HEK293 (cell line): ENCODE measurements at regions not wholly inside any gene's neighbourhood (a gene's known extent, or its start where the extent isn't known, plus 50 kb on each side); places are given as distances from the start of the nearest gene placed in this dataset.

ENCODE experiments used
- CTCF ChIA-PET: fragments of 350-600 bp; formaldehyde crosslinking; extraction: SDS; loops from one replicate; lab custom pipeline; 2021; ENCODE audit warnings: antibody characterized with exemption; lab: Yijun Ruan, JAX
- POLR2A ChIA-PET: fragments of 300-600 bp; formaldehyde crosslinking; extraction: SDS; loops from one replicate; lab custom pipeline; 2020; ENCODE audit warnings: antibody characterized with exemption, inconsistent platforms; lab: Yijun Ruan, JAX
- H3K27ac ChIP-seq: fragments of 200-500 bp; sonication (Bioruptor generic); 2 replicates; pipeline ENCODE4 v1.5.1; 2014; ENCODE audit warnings: low read depth, low read length, control low read depth, inconsistent platforms; ENCODE audit errors: extremely low read depth
- H3K36me3 ChIP-seq, 2 experiments: fragments of 200-500 bp in 1 of 2; sonication (Bioruptor generic) in 1 of 2; 1 replicate in 1 of 2; 2 replicates in 1 of 2; pipeline ENCODE4 v1.5.1; 2014 to 2017; ENCODE audit warnings: inconsistent platforms in 2 of 2, low read length in 2 of 2; ENCODE audit not compliant: control insufficient read depth in 2 of 2, insufficient read depth in 1 of 2
- H3K4me1 ChIP-seq: fragments of 200-500 bp; sonication (Bioruptor generic); 2 replicates; pipeline ENCODE4 v1.5.1; 2014; ENCODE audit warnings: mild to moderate bottlenecking, low read length, inconsistent platforms; ENCODE audit not compliant: control insufficient read depth, insufficient read depth
- H3K4me3 ChIP-seq: 2 replicates; pipeline ENCODE4 v1.5.1; 2011; ENCODE audit warnings: low read depth, mild to moderate bottlenecking, control low read depth, low read length, moderate library complexity
- H3K9me3 ChIP-seq: fragments of 200-500 bp; sonication (Bioruptor generic); 2 replicates; pipeline ENCODE4 v1.5.1; 2014; ENCODE audit warnings: low read depth, low read length, inconsistent platforms; ENCODE audit not compliant: control insufficient read depth, insufficient read depth
- BCL6B ChIP-seq: fragments of 450-650 bp; formaldehyde crosslinking; IDR thresholded peaks from 2 replicates; pipeline ENCODE4 v1.5.1; 2017; ENCODE audit warnings: missing biosample characterization, missing genetic modification characterization
- GFI1B ChIP-seq: fragments of 450-650 bp; formaldehyde crosslinking; IDR thresholded peaks from 2 replicates; pipeline ENCODE4 v1.5.1; 2016; ENCODE audit warnings: missing biosample characterization, missing genetic modification characterization
- PRDM4 ChIP-seq: fragments of 450-650 bp; formaldehyde crosslinking; IDR thresholded peaks from 2 replicates; pipeline ENCODE4 v1.5.1; 2017; ENCODE audit warnings: missing biosample characterization, missing genetic modification characterization
- SP2 ChIP-seq: fragments of 450-650 bp; formaldehyde crosslinking; IDR thresholded peaks from 2 replicates; pipeline ENCODE4 v1.5.1; 2016; ENCODE audit warnings: missing biosample characterization, missing genetic modification characterization
- ZBTB21 ChIP-seq: fragments of 450-650 bp; formaldehyde crosslinking; IDR thresholded peaks from 2 replicates; pipeline ENCODE4 v1.5.1; 2017; ENCODE audit warnings: missing biosample characterization, missing genetic modification characterization
- ZNF140 ChIP-seq: fragments of 450-650 bp; formaldehyde crosslinking; IDR thresholded peaks from 2 replicates; pipeline ENCODE4 v1.5.1; 2016; ENCODE audit warnings: missing biosample characterization, missing genetic modification characterization
- ZNF148 ChIP-seq: fragments of 450-650 bp; formaldehyde crosslinking; IDR thresholded peaks from 2 replicates; pipeline ENCODE4 v1.5.0; 2017; ENCODE audit warnings: missing biosample characterization, missing genetic modification characterization, borderline replicate concordance
- ZNF211 ChIP-seq: fragments of 450-650 bp; formaldehyde crosslinking; IDR thresholded peaks from 2 replicates; pipeline ENCODE4 v1.5.1; 2016; ENCODE audit warnings: low read depth, missing biosample characterization, missing genetic modification characterization
- ZNF266 ChIP-seq: fragments of 450-650 bp; formaldehyde crosslinking; IDR thresholded peaks from 2 replicates; pipeline ENCODE4 v1.5.1; 2016; ENCODE audit warnings: missing biosample characterization, missing genetic modification characterization, low read depth
- ZNF311 ChIP-seq: fragments of 450-650 bp; formaldehyde crosslinking; IDR thresholded peaks from 2 replicates; pipeline ENCODE4 v1.5.1; 2017; ENCODE audit warnings: missing biosample characterization, missing genetic modification characterization, borderline replicate concordance
- ZNF366 ChIP-seq: fragments of 450-650 bp; formaldehyde crosslinking; conservative IDR thresholded peaks from 2 replicates; pipeline ENCODE4 v1.5.1; 2016; ENCODE audit warnings: missing biosample characterization, missing genetic modification characterization
- ZNF398 ChIP-seq: fragments of 450-650 bp; formaldehyde crosslinking; IDR thresholded peaks from 2 replicates; pipeline ENCODE4 v1.5.1; 2017; ENCODE audit warnings: missing biosample characterization, missing genetic modification characterization
- ZNF426 ChIP-seq: fragments of 450-650 bp; formaldehyde crosslinking; IDR thresholded peaks from 2 replicates; pipeline ENCODE4 v1.5.1; 2017; ENCODE audit warnings: missing biosample characterization, missing genetic modification characterization, mild to moderate bottlenecking, inconsistent platforms, moderate library complexity
- ZNF513 ChIP-seq: fragments of 450-650 bp; IDR thresholded peaks from 2 replicates; pipeline ENCODE4 v1.5.1; 2018; ENCODE audit warnings: missing biosample characterization, missing genetic modification characterization
- ZNF843 ChIP-seq: fragments of 450-650 bp; formaldehyde crosslinking; IDR thresholded peaks from 2 replicates; pipeline ENCODE4 v1.5.1; 2016; ENCODE audit warnings: missing biosample characterization, missing genetic modification characterization
- TF ChIP-seq, protein P1 (sequence below): fragments of 450-650 bp; formaldehyde crosslinking; IDR thresholded peaks from 2 replicates; pipeline ENCODE4 v1.5.1; 2016; ENCODE audit warnings: missing biosample characterization, missing genetic modification characterization
- TF ChIP-seq, protein P2 (sequence below): fragments of 450-650 bp; formaldehyde crosslinking; IDR thresholded peaks from 2 replicates; pipeline ENCODE4 v1.5.1; 2016; ENCODE audit warnings: missing biosample characterization, missing genetic modification characterization, borderline replicate concordance
- TF ChIP-seq, protein P3 (sequence below): fragments of 450-650 bp; formaldehyde crosslinking; IDR thresholded peaks from 2 replicates; pipeline ENCODE4 v1.5.1; 2016; ENCODE audit warnings: missing biosample characterization, missing genetic modification characterization

DNA sequence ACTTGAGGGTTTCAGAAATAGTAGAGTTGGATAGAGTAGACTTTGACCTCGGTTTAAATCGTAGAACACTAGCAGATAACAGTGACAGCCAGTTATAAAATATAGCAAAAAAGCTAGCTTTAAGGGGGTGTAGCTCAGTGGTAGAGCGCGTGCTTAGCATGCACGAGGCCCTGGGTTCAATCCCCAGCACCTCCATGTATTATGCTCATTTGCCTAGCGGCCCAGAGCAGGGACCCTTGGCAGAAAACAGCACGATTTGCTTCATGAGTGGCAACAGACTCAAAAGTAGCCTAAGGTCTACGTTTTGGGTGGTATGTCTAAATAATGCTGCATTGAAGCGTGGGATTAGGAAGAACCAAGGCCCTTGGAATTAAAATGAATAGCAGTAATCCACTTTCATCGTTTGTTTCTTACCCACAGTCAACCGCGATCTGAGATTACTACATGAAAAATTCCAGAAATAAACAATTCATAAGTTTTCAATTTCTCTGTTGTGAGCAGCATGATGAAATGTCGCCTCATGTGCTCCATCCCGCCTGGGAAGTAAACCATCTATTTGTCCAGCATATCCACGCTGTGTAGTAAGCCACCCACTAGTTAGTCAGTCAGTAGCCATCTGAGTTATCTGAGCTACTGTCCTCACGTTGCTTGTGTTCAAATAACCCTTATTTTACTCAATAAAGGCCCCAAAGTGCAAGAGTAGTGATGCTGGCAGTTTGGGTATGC, 184.9 kb downstream of the GPX5 start (continued):
- TF ChIP-seq, protein P1, sequence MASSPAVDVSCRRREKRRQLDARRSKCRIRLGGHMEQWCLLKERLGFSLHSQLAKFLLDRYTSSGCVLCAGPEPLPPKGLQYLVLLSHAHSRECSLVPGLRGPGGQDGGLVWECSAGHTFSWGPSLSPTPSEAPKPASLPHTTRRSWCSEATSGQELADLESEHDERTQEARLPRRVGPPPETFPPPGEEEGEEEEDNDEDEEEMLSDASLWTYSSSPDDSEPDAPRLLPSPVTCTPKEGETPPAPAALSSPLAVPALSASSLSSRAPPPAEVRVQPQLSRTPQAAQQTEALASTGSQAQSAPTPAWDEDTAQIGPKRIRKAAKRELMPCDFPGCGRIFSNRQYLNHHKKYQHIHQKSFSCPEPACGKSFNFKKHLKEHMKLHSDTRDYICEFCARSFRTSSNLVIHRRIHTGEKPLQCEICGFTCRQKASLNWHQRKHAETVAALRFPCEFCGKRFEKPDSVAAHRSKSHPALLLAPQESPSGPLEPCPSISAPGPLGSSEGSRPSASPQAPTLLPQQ (tag by site-specific recombination): no peak
- no peak for TF ChIP-seq ZBTB21
- TF ChIP-seq ZNF398 (tag by site-specific recombination): no peak
- TF ChIP-seq BCL6B (tag by site-specific recombination): no peak
- no peak for TF ChIP-seq ZNF148 (tag by site-specific recombination)
- TF ChIP-seq ZNF843 (tag by site-specific recombination): no peak
- no peak for TF ChIP-seq ZNF311
- no peak for TF ChIP-seq ZNF266 (tag by site-specific recombination)
- TF ChIP-seq, all 188 proteins: peak for 28

- H3K4me3 ChIP-seq: no peak overlapping the region
- H3K36me3 ChIP-seq: no peaks in the 10 kb centered on the region
- TF ChIP-seq ZNF211 (tag by site-specific recombination) (no peak), ZNF366 (tag by site-specific recombination) (no peak), ZNF513 (tag by site-specific recombination) (no peak), SP2 (tag by site-specific recombination) (no peak), GFI1B (tag by site-specific recombination) (no peak), ZNF426 (tag by site-specific recombination) (no peak), PRDM4 (tag by site-specific recombination) (no peak), ZNF140 (no peak)
- TF ChIP-seq, protein P2, sequence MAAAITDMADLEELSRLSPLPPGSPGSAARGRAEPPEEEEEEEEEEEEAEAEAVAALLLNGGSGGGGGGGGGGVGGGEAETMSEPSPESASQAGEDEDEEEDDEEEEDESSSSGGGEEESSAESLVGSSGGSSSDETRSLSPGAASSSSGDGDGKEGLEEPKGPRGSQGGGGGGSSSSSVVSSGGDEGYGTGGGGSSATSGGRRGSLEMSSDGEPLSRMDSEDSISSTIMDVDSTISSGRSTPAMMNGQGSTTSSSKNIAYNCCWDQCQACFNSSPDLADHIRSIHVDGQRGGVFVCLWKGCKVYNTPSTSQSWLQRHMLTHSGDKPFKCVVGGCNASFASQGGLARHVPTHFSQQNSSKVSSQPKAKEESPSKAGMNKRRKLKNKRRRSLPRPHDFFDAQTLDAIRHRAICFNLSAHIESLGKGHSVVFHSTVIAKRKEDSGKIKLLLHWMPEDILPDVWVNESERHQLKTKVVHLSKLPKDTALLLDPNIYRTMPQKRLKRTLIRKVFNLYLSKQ: no peak
- TF ChIP-seq, protein P3, sequence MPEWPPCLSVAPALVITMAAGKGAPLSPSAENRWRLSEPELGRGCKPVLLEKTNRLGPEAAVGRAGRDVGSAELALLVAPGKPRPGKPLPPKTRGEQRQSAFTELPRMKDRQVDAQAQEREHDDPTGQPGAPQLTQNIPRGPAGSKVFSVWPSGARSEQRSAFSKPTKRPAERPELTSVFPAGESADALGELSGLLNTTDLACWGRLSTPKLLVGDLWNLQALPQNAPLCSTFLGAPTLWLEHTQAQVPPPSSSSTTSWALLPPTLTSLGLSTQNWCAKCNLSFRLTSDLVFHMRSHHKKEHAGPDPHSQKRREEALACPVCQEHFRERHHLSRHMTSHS (tag by site-specific recombination): no peak
- no peak overlapping the region for H3K27ac ChIP-seq
- H3K9me3 ChIP-seq: no peaks in the 10 kb centered on the region
- H3K4me1 ChIP-seq: no peaks in the 10 kb centered on the region
- CTCF ChIA-PET: interaction anchor here (0.6 to 0.8 kb wide), 5 partner anchors 11 to 312 kb away, joined by 3 to 8 read pairs (median 3); no protein-coding TSS in a partner anchor
- POLR2A ChIA-PET: no interaction called here
These were observed 185.6 kb downstream of the GPX5 start for GRCh38 chr6:28711325-28711724.
